GM20000 (cell line): ENCODE measurements at regions not wholly inside any gene's neighbourhood (a gene's known extent, or its start where the extent isn't known, plus 50 kb on each side); places are given as distances from the start of the nearest gene placed in this dataset.
"Not testable (repeated sequence)": the region's sequence is repeated elsewhere in the genome, so short reads cannot be mapped to it uniquely, and the experiment has no call there.

Source experiments
- DNase-seq: peaks from one replicate; pipeline ENCODE4 v3.0.0; 2012; ENCODE audit warnings: low spot score
- TF ChIP-seq, protein P1 (sequence below): IDR thresholded peaks from 2 replicates; pipeline ENCODE4 v1.5.1; 2012; ENCODE audit warnings: mild to moderate bottlenecking, control low read depth; ENCODE audit errors: extremely low read depth, missing control alignments

DNA sequence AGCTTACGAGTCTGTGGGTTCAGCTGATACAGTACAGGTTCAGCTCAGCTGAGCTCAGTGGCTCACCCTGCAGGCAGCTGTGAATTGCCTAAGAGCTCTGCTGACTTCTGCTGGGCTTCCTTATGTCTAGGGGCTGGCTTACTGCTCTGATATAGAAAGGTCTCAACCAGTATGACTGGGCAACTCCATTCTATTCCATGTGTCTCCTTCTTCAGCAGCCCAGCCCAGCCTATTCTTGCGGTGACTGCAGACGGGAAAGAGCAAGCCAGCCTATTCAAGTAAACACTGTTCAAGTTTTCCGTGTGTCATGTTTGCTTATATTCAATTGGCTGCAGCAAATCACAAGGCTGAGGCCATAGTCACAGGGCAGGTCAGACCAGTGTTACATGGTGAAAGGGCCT, 615.4 kb upstream of the ZFP42 start:
- TF ChIP-seq, protein P1, sequence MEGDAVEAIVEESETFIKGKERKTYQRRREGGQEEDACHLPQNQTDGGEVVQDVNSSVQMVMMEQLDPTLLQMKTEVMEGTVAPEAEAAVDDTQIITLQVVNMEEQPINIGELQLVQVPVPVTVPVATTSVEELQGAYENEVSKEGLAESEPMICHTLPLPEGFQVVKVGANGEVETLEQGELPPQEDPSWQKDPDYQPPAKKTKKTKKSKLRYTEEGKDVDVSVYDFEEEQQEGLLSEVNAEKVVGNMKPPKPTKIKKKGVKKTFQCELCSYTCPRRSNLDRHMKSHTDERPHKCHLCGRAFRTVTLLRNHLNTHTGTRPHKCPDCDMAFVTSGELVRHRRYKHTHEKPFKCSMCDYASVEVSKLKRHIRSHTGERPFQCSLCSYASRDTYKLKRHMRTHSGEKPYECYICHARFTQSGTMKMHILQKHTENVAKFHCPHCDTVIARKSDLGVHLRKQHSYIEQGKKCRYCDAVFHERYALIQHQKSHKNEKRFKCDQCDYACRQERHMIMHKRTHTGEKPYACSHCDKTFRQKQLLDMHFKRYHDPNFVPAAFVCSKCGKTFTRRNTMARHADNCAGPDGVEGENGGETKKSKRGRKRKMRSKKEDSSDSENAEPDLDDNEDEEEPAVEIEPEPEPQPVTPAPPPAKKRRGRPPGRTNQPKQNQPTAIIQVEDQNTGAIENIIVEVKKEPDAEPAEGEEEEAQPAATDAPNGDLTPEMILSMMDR, result no peak
- DNase-seq, result no peak

DNA sequence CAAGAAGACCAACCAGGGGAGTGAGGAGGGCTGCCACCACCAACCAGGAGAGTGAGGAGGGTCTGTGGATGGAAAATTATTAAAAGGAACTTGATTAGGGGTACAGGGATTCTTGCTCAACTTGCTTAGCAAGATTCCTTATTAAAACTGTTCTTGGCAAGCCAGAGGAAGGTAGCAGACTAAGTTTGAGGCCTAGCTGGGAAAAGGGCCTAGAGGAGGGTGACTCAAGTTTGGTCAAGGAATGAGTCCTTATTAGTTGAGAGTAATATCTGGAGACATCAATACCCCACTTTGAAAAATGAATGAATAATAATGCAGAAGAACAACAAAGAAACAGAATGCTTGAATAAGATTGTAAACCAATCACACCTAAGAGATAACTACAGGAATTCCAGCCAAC, 612.4 kb upstream of the ZFP42 start:
- DNase-seq, result no peak
- TF ChIP-seq, protein P1, result no peak

GRCh38 chr4:187387739-187388138, 607.8 kb upstream of the ZFP42 start:
- TF ChIP-seq, protein P1, result no peak
- DNase-seq, result no peak

DNA sequence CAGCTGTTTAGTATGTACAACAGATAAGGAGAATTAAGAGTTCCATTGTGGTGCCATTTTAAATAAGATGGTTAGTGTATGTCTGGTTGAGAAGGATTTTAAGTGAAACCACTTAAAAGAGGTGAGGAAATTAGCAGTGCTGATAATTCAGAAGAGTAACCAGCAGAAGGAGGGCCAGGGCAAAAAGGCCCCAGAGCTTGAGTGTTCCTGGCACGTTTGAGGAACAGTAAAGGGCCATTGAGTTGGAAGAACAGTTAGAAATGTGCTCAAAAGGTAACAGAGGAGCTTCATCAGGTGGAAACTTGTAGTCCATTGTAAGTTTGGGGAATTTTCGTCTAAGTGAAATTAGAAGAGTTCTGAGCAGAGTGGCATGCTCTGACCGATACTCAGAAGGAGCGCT, 606.2 kb upstream of the ZFP42 start:
- no peak for DNase-seq
- TF ChIP-seq, protein P1, result no peak

DNA sequence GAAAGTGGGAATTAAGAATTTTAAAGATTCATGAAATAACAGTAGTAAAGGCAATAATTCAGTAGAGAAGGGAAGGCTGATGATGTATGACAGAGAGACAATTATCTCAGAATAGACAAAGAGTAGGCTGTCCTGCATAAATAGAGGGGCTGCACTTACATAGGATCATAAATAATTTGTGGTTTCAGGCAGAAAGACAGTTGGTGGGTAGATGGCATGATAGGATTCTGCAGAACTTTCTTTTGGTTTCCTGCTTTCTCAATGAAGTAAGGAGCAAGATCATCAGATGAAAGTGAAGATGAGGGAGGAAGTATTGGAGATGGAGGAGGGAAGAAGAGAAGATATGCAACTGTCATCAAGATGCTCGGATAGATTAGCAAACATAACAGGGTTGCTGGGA, 604.9 kb upstream of the ZFP42 start:
- no peak for DNase-seq
- TF ChIP-seq, protein P1, result no peak

GRCh38 chr4:187393531-187394344, 601.8 kb upstream of the ZFP42 start:
- no peak for DNase-seq
- TF ChIP-seq, protein P1, result no peak

- TF ChIP-seq, protein P1, result no peak
- DNase-seq, result no peak
Measured at GRCh38 chr4:187396106-187396505, 599.5 kb upstream of the ZFP42 start.

GRCh38 chr4:187408447-187408846, 587.1 kb upstream of the ZFP42 start:
- DNase-seq, result not testable (repeated sequence)
